ENCODE measurements at regions not wholly inside any gene's neighbourhood (a gene's known extent, or its start where the extent isn't known, plus 50 kb on each side); places are given as distances from the start of the nearest gene placed in this dataset.

GRCh38 chr3:105051111-105051510, 315.6 kb upstream of the ALCAM start (continued):
- TF ChIP-seq CHD7 (IDR thresholded peaks at IDR 0.05; ENCODE audit: insufficient replicate concordance, low read length) (no peak), JUN (IDR thresholded peaks at IDR 0.05; ENCODE audit: low read depth, low read length) (no peak), CEBPB (IDR thresholded peaks at IDR 0.05; ENCODE audit: low read depth, low read length) (no peak), CREB1 (IDR thresholded peaks at IDR 0.05) (no peak)
